Coronary artery (tissue), 2 donors: ENCODE measurements at regions not wholly inside any gene's neighbourhood (a gene's known extent, or its start where the extent isn't known, plus 50 kb on each side); places are given as distances from the start of the nearest gene placed in this dataset.
A peak's percentile ranks its signal among the peaks of the same experiment; 100 is the strongest.

Source experiments
- DNase-seq: peaks from one replicate; pipeline ENCODE4 v3.0.0-alpha.2; 2017; ENCODE audit warnings: low spot score
- H3K27ac ChIP-seq, 2 donors: fragments of 200-600 bp; sonication (generic); one replicate each; pipeline ENCODE4 v1.5.1; 2016 to 2019
- H3K4me3 ChIP-seq: fragments of 200-600 bp; sonication (generic); 2 replicates; pipeline ENCODE4 v1.5.1; 2016; ENCODE audit warnings: mild to moderate bottlenecking, moderate library complexity
- TF ChIP-seq, protein P1 (sequence below): fragments of 200-600 bp; sonication (generic); IDR thresholded peaks from one replicate; pipeline ENCODE4 v1.5.1; 2019; ENCODE audit warnings: antibody characterized with exemption

GRCh38 chr17:33668516-33668915, 375.4 kb upstream of the ASIC2 start:
- TF ChIP-seq, protein P1, sequence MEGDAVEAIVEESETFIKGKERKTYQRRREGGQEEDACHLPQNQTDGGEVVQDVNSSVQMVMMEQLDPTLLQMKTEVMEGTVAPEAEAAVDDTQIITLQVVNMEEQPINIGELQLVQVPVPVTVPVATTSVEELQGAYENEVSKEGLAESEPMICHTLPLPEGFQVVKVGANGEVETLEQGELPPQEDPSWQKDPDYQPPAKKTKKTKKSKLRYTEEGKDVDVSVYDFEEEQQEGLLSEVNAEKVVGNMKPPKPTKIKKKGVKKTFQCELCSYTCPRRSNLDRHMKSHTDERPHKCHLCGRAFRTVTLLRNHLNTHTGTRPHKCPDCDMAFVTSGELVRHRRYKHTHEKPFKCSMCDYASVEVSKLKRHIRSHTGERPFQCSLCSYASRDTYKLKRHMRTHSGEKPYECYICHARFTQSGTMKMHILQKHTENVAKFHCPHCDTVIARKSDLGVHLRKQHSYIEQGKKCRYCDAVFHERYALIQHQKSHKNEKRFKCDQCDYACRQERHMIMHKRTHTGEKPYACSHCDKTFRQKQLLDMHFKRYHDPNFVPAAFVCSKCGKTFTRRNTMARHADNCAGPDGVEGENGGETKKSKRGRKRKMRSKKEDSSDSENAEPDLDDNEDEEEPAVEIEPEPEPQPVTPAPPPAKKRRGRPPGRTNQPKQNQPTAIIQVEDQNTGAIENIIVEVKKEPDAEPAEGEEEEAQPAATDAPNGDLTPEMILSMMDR, result no peak
- no peak for DNase-seq
- no peak overlapping the region for H3K27ac ChIP-seq
- no peak overlapping the region for H3K4me3 ChIP-seq

- Histone ChIP-seq H3K4me3 (no peak overlapping the region), H3K27ac (no peak overlapping the region)
- TF ChIP-seq, protein P1, result no peak
- DNase-seq, result no peak
These were observed 378.4 kb upstream of the ASIC2 start for GRCh38 chr17:33671491-33671890.

GRCh38 chr17:33674685-33675084, 381.6 kb upstream of the ASIC2 start:
- TF ChIP-seq, protein P1, result peak; percentile 78
- no peak overlapping the region for H3K27ac ChIP-seq
- H3K4me3 ChIP-seq, result no peak overlapping the region
- DNase-seq, result no peak

GRCh38 chr17:33676444-33676843, 383.3 kb upstream of the ASIC2 start:
- Histone ChIP-seq H3K27ac (no peak overlapping the region), H3K4me3 (no peak overlapping the region)
- TF ChIP-seq, protein P1, result no peak
- no peak for DNase-seq

GRCh38 chr17:33679595-33679994, 386.5 kb upstream of the ASIC2 start:
- TF ChIP-seq, protein P1, result no peak

DNA sequence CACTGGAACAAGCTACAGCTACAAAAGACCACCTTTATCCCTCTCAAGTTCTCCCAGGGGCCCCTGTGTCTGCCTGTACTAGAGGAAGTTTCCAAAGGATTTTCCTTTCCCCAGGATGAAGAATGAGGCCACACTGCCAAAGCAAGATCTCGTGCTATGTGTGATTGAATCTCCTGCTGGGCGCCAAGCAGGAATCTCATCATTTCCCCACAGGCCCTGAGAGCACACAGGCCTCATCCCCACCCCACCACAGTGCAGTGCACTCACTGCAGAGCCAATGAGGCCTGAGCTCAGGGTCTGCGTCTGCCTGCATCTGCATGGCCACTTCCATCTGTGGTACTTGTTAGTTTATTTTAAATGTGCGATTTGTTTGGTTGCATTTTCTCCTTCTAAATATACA, 387.4 kb upstream of the ASIC2 start:
- no peak overlapping the region for H3K27ac ChIP-seq
- no peak overlapping the region for H3K4me3 ChIP-seq
- DNase-seq, result no peak
- TF ChIP-seq, protein P1, result no peak

More at GRCh38 chr17:33679595-33679994, 386.5 kb upstream of the ASIC2 start:
- H3K4me3 ChIP-seq, result no peak overlapping the region
- no peak for DNase-seq
- H3K27ac ChIP-seq, result no peak overlapping the region

DNA sequence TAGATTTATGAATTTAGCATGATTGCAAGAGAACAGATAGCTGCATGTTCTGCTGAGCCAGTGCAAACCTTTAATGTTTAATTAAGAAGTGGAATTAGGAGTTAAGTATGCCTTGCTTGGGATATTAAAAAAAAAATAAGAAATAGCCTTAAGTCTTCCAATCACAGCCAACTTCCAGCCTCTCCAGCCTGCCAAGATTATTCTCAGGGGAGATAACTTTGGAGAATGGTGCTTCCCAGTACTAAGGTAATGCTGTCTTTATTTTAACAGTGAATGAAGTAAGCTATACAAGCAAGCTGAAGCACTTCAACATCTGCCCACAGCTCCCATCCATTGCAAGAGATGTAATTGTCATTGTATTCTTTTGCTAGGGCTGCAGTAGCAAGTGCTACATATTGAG, 389.5 kb upstream of the ASIC2 start:
- TF ChIP-seq, protein P1, result no peak
- Histone ChIP-seq H3K4me3 (no peak overlapping the region), H3K27ac (no peak overlapping the region)
- DNase-seq, result no peak
